Ishikawa (cell line): ENCODE measurements at regions not wholly inside any gene's neighbourhood (a gene's known extent, or its start where the extent isn't known, plus 50 kb on each side); places are given as distances from the start of the nearest gene placed in this dataset.

Experiments
- CEBPB ChIP-seq: IDR thresholded peaks from 2 replicates; pipeline ENCODE4 v1.6.1; 2012
- CREB1 ChIP-seq: IDR thresholded peaks from 2 replicates; pipeline ENCODE4 v1.6.1; 2012; ENCODE audit warnings: low read depth
- EGR1 ChIP-seq: IDR thresholded peaks from 2 replicates; pipeline ENCODE4 v1.6.1; 2012
- EP300 ChIP-seq: IDR thresholded peaks from 2 replicates; pipeline ENCODE4 v1.6.1; 2012; ENCODE audit warnings: borderline replicate concordance
- FOXM1 ChIP-seq: IDR thresholded peaks from 2 replicates; pipeline ENCODE4 v1.6.1; 2012; ENCODE audit warnings: low read depth, borderline replicate concordance
- MAX ChIP-seq: IDR thresholded peaks from 2 replicates; pipeline ENCODE4 v1.6.1; 2012
- NFIC ChIP-seq: IDR thresholded peaks from 2 replicates; pipeline ENCODE4 v1.6.1; 2012
- RAD21 ChIP-seq: IDR thresholded peaks from 2 replicates; pipeline ENCODE4 v1.6.1; 2012; ENCODE audit warnings: low read depth
- REST ChIP-seq: IDR thresholded peaks from 2 replicates; pipeline ENCODE4 v1.6.1; 2012; ENCODE audit warnings: low read depth, mild to moderate bottlenecking
- TAF1 ChIP-seq: IDR thresholded peaks from 2 replicates; pipeline ENCODE4 v1.6.1; 2012; ENCODE audit warnings: low read depth, mild to moderate bottlenecking
- TCF12 ChIP-seq: IDR thresholded peaks from 2 replicates; pipeline ENCODE4 v1.6.1; 2012; ENCODE audit warnings: low read depth
- TEAD4 ChIP-seq: IDR thresholded peaks from 2 replicates; pipeline ENCODE4 v1.6.1; 2012
- USF1 ChIP-seq: IDR thresholded peaks from 2 replicates; pipeline ENCODE4 v1.6.1; 2012
- YY1 ChIP-seq: IDR thresholded peaks from 2 replicates; pipeline ENCODE4 v1.6.1; 2012; ENCODE audit warnings: low read depth
- ZBTB7A ChIP-seq: IDR thresholded peaks from 2 replicates; pipeline ENCODE4 v1.6.1; 2012; ENCODE audit warnings: low read depth

- TF ChIP-seq RAD21: no peak
- no peak for TF ChIP-seq FOXM1
- TF ChIP-seq EGR1: no peak
- no peak for TF ChIP-seq REST
- no peak for TF ChIP-seq NFIC
- TF ChIP-seq MAX: no peak
- no peak for TF ChIP-seq TAF1
- TF ChIP-seq CEBPB: no peak
- no peak for TF ChIP-seq YY1
- TF ChIP-seq TEAD4: no peak
- no peak for TF ChIP-seq EP300
- no peak for TF ChIP-seq TCF12
- TF ChIP-seq CREB1: no peak
- no peak for TF ChIP-seq ZBTB7A
- TF ChIP-seq USF1: no peak
Observed at GRCh38 chr2:4869154-4869553, 823.0 kb upstream of the SOX11 start.

GRCh38 chr2:4873364-4873763 lies 818.8 kb upstream of the SOX11 start:
- TF ChIP-seq EGR1: no peak
- TF ChIP-seq TCF12: no peak
- no peak for TF ChIP-seq MAX
- TF ChIP-seq USF1: no peak
- TF ChIP-seq ZBTB7A: no peak
- TF ChIP-seq EP300: no peak
- no peak for TF ChIP-seq FOXM1
- no peak for TF ChIP-seq CREB1
- TF ChIP-seq REST: no peak
- no peak for TF ChIP-seq TEAD4
- TF ChIP-seq NFIC: no peak
- no peak for TF ChIP-seq YY1

- TF ChIP-seq TAF1 (no peak), USF1 (no peak), TEAD4 (no peak), NFIC (no peak), EGR1 (no peak), ZBTB7A (no peak), RAD21 (no peak), TCF12 (no peak), YY1 (no peak), CREB1 (no peak), EP300 (no peak), CEBPB (no peak), FOXM1 (no peak), REST (no peak), MAX (no peak)
Observed at GRCh38 chr2:4873876-4874593, 818.1 kb upstream of the SOX11 start.

GRCh38 chr2:4882421-4882820 lies 809.8 kb upstream of the SOX11 start:
- TF ChIP-seq USF1: no peak
- TF ChIP-seq EP300: no peak
- TF ChIP-seq FOXM1: no peak
- no peak for TF ChIP-seq REST
- TF ChIP-seq EGR1: no peak
- TF ChIP-seq TCF12: no peak
- no peak for TF ChIP-seq YY1
- TF ChIP-seq RAD21: no peak
- no peak for TF ChIP-seq ZBTB7A
- TF ChIP-seq CREB1: no peak
- no peak for TF ChIP-seq TAF1
- TF ChIP-seq CEBPB: no peak
- TF ChIP-seq MAX: no peak
- no peak for TF ChIP-seq NFIC
- TF ChIP-seq TEAD4: no peak
